Medulla oblongata (tissue), 1 donor: ENCODE measurements at regions not wholly inside any gene's neighbourhood (a gene's known extent, or its start where the extent isn't known, plus 50 kb on each side); places are given as distances from the start of the nearest gene placed in this dataset.
"Not testable (repeated sequence)": the region's sequence is repeated elsewhere in the genome, so short reads cannot be mapped to it uniquely, and the experiment has no call there.

Experiments
- DNase-seq: peaks from one replicate; pipeline ENCODE4 v3.0.0-alpha.2; 2015; ENCODE audit errors: extremely low spot score

DNA sequence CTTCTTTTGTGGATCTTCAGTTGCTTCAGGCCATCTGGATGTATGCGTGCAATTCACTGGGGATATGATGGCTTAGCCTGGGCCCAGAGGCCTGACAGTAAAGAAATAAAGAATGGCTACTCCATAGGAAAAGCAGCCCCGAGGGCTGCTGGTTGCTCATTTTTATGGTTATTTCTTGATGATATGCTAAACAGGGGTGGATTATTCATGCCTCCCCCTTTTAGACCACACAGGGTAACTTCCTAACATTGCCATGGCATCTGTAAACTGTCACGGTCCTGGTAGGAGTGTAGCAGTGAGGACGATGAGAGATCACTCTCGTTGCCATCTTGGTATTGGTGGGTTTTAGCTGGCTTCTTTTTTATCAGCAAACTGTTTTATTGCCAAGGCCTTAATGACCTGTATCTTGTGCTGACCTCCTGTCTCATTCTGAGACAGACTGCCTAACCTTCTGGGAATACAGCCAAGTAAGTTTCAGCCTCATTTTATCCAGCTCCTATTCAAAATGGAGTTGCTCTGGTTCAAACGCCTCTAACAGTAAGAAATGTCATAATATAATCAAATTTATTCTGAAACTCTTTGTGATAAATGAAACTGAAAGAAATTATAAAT is 60.5 kb downstream of the DSEL start:
- no peak for DNase-seq

DNA sequence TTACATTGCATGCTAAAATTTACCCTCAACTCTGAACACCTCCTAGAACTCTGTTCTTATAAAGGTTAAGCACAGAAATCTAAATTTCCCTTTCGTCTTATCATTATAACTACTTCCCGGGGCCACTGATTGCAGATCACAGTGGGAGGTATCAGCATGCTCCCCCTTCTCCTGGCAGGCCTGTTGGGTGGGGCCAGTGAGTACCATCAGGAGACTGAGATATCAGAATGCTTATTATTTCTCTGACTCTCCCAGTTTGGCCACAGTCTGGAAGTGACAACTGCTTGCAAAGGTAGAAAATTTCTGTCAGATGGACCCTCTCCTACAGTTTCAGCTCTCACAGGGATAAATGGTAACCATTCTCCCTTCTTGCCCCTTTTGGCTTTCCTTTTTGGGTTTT is 62.6 kb downstream of the DSEL start:
- DNase-seq: no peak

- no peak for DNase-seq
Measured at GRCh38 chr18:67451960-67452359, 64.6 kb downstream of the DSEL start.

DNA sequence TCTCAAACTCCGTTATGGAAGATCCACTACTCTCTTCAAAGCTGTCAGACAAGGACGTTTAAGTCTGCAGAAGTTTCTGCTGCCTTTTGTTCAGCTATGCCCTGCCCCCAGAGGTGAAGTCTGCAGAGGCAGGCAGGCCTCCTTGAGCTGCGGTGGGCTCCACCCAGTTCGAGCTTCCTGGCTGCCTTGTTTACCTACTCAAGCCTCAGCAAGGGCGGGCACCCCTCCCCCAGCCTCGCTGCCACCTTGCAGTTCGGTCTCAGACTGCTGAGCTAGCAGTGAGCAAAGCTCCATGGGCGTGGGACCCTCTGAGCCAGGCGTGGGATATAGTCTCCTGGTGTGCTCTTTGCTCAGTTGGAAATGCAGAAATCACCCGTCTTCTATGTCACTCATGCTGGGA is 65.4 kb downstream of the DSEL start:
- not testable (repeated sequence) for DNase-seq

GRCh38 chr18:67433971-67434370 is 82.5 kb downstream of the DSEL start:
- no peak for DNase-seq

DNA sequence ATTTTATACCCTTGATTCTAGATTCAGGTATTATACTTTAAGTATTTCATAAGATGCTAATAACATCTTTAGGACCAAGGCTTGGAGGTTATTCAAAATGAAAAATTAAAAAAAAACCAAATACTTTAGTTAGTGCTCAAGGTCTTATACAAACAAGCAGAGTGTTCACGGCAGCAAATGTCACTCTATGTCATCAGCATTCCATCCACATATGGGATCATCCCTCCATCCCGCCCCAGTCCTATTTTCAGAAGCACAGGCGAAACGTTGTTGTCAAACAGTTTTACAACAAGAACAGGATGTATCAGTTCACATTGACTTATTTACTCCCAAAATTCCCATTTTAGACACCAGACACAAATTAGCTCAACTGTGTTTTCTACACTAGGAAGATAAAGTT is 83.7 kb downstream of the DSEL start:
- DNase-seq: no peak

GRCh38 chr18:67428805-67429204 is 87.7 kb downstream of the DSEL start:
- no peak for DNase-seq

DNA sequence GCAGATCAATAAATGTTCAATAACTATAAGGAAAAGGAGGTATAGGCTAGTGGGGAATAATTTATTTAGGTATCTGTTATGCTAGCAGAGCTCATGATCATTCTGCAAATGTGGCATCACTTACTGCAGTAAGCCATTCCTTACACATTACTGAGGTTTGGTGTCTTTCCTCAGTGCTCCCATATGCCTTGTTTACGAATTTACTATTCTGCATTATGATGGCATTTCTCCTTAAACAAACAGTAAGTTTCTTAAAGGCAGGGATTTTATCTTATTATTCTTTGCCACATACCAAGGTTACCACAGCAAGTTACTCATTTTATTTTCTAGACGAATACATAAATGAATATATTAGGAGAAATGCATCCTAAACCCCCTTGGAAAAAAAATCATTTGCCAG is 88.4 kb downstream of the DSEL start:
- no peak for DNase-seq

DNA sequence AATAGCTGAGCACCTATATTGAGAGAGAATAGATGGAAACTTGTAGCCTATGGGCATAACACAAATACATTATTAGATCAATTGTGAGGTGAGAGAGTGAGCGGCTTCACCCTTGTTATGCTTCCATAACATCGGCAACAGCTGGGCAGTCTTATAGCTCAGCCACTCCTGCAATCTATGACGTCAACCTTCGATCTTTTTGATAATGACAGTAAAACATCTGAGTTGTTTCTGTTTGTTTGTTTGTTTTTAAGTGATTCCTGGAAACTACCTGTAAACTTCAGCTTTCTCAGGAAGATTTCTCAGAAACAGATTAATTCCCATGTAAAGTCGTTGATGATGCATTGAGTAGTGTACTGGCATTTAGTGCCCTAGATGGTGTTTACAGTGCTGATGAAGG is 90.0 kb downstream of the DSEL start:
- no peak for DNase-seq

DNA sequence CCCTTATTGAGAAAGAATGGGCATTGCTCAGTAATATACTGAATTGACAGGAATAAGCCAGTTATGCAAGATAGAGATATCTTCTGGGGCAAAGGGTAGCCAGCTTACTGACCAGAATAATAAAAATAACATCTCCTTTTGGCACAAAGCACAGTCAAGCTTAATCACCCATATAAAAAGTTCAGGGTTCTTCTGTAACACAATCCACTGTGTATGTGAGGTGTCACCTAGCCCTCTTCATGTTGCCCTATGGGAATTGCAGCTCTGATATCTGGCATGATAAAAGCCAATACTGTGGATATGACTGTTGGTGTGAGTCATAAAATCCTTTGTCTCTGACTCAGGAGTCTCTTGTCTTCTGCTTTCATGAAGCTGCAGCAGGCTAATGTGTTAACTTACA is 90.8 kb downstream of the DSEL start:
- no peak for DNase-seq

DNA sequence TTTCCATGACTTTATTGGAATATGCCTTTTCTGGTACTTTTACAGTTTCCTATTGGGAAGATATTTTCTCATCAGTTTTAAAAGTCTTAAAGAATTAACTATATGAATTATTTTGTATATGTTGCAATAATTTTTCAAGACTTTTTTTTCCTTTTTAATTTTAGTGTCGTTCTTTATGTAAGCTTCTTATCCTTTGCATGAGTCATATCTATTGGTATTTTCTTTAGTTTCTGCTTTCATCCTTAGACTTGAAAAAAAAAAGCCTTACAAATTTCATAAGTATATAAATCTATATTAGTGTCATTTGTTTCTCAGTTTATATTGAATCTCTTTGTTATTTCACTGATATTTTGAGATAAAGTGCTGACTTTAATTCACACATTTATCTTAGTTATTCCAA is 94.9 kb downstream of the DSEL start:
- DNase-seq: no peak

DNA sequence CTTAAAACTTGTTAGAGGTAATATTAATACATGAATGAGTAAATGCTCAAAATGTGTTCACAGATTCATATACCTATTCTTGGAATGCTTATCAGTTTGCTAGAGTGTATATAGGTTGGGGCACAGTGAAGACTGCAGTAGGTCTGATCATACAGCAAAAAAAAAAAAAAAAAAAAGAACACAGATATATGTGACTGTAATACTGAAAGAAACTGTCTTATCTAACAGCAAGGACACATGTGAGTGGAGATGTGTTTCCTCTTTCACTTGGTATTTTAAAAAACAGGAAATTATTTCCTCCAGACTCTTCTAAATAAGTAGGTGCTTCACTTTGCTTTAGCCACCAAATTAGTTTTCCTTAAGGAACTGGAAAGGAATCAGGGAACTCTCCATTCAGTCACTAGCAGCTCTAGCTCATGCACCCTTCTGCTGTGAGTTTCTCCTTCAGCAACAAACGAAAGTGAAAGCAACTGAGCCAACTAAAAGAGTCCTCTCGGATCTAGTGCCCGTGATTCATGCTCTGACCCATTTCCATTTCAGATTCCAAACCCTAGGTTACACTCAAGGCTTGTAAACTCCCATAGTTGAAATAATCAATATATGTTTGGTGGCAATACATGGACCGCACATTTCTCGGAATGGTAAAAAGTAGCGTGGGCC is 98.5 kb downstream of the DSEL start:
- DNase-seq: peak; percentile 34

DNA sequence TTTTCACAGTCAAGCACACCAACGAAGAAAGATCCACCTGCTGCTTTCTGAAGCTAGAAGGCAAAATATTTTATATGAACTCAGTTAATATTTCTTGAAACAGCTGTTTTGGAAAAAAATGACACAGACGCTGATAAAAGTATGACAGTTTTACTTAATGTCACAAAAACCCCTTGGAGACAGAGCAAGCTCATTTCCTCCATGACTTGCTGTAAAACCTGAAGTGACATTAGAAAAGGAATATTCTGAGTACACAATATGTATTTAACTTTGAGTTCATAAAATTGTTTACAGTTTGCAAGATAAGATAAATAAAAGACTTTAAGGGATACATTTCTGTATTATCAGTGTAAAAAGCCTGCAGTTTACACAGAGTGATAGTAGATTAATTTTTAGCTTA is 105.4 kb downstream of the DSEL start:
- no peak for DNase-seq

DNA sequence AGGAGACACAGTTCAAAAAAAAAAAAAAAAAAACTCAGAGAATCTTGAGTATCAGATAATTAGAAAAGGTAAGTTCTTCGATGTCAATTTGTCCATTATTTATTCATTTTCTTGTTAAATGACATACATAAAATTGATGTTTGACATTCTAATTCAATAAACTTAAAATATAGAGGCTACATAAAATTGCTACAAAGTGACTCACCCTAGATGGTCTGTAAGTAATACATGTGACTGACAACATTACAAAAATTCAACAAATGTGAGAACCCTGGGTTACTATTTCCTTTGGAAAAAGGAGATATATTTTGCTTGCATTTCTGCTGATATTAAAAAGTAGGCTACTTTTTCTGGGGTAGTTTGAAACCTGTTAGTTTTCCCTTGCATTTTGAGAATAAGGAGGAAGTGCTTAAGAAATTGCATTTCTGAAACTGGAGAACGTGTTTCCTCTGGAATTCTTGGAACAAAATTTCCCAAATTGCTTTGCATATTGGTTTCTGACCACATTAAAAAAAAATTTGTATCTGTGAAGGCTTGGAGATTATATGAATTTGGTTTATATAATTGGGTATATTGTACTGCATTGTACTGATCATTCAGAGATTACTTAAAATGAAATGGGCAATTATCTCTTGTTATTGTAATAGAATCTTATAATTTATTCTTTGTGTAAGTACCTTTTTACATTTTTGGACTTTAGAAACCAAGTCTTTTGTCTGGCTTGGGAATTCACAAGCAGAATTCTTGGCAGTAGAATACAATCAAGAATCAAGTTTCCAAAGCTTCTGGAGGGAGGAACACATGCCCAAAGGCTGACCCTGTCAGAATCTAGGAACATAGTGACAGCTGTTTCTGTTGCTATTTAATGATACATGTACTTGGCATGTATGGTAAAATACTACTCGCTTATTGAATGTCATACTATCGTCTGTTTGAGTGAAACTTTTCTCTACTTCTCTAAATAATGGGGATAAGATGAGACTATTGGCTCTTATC is 106.1 kb downstream of the DSEL start:
- no peak for DNase-seq

- DNase-seq: no peak
Measured at GRCh38 chr18:67408240-67408639, 108.3 kb downstream of the DSEL start.

DNA sequence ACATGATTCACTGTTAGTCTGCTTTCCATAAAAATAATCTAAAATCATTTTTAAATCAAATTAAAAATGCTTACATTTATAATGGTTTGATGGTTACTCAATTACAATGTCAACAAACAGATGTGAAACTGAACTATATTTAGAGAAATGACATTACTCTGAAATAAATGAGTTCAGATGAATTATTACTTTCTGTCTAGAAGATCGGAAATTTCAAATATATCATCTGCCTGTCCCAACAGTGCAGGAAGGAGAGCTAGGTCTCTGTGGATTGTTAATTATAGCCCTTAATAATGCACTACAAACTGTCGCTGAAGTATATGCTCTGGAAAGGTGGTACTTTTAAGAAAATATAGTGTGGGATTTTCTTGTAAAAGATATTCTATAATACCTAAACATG is 109.8 kb downstream of the DSEL start:
- DNase-seq: no peak

GRCh38 chr18:67402543-67402942 is 114.0 kb downstream of the DSEL start:
- no peak for DNase-seq

DNA sequence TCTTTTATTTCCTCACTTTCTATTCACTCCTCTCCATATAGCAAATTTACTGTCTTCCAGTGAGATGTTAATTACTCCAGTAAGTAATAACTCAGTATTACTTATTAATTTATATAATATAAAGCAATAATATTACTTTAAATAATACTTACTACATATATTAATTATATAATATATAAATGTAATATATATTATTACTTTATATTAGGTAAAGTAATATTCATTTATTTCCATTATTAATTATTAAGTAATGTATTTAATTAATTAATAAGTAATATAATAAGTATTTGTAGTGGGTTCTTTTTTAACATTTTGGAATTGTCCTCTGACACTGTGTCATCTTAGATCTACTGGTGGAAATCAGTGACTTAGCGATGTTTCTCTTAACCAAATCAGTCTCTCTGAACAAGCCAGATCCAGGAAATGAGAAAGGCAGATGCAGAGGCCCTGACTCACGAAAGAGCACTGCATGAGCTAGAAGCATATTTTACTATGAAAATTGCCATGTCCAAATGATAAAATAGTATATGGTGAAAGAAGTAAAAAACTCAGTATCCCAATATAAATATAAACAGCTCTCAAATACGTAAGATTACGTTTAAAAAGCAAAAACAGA is 115.9 kb downstream of the DSEL start:
- no peak for DNase-seq

DNA sequence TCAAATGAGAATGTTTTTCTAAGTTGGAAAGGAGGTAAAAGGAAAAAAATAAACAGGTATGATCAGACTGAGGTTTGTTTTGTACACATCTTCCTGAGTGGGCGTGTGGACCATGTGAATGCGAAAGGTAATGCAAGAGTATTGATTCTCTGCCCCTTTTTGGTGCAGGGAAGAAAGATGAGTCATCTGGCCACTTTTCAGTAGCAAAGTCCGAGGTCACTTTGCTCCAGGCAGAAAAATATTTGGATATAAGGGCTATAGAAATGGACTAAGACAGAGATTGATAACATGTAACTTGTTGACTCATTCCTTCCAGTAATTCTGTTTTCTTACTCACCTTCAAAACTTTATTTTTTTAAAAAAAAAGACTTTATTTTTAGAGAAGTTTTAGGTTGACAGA is 130.5 kb downstream of the DSEL start:
- no peak for DNase-seq

DNA sequence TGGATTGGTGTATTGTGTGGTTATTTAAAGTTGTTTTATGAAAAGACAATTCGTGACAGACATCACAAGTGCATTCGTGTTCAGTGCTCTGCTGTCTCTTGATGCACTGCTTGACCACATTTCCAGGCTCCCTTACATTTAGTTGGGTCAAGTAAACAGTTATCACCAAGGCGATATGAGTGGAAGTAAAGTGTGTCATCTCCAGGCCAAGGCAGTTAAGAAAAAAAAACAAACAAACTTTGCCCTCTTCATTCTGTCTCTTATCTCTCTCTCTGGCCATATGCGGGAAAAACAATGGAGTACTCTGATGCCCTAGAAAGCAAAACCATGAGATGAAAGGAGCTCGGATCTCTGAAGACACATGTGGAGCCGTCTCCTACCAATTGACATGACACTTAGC is 131.1 kb downstream of the DSEL start:
- no peak for DNase-seq

- not testable (repeated sequence) for DNase-seq
Measured at GRCh38 chr18:67384057-67384456, 132.5 kb downstream of the DSEL start.

DNA sequence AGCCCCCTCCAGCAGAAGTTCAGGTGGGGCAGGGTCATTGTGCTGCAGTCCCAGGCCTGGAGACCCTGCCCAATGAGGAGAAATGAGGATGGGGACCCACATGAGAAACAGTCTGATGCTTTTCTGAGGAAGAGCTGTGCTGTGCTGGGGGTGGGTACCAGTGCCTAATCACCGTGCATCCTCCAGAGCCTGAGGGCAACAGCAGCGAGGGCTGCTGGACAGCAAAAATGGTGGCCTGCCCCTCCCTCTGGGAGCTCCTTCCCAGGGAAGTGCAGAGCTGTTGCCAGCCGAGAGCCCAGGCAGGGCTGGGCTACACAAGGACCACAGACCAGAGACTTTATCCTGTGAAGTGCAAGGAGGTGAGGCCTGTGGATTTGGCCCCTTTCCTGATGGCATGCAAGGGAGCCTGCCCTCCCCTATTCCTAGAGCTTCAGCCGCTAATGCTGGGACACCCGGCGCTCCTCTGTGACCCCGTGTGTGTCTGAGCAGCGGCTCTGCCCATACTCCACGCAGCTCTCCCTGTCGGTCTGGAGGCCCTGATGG is 134.8 kb downstream of the DSEL start:
- no peak for DNase-seq
